ENCODE measurements at regions not wholly inside any gene's neighbourhood (a gene's known extent, or its start where the extent isn't known, plus 50 kb on each side); places are given as distances from the start of the nearest gene placed in this dataset.

- Histone ChIP-seq H3K79me2 (ENCODE audit: insufficient read depth, low read length) (no peaks in the 10 kb centered on the region), H3K36me3 (replicated peaks in 1 of 2; ENCODE audit: control insufficient read depth in 1 of 2, insufficient read depth in 2 of 2, low read length in 2 of 2) (no peaks in the 10 kb centered on the region), H3K4me1 (ENCODE audit: control insufficient read depth in 1 of 2, insufficient read depth in 2 of 2, low read length in 2 of 2) (no peaks in the 10 kb centered on the region), H2AFZ (ENCODE audit: insufficient read depth, low read depth, low read length, poor library complexity, severe bottlenecking) (no peak overlapping the region), H3K4me3 (replicated peaks in 1 of 3; ENCODE audit: low read depth in 2 of 3, low read length in 3 of 3) (no peak overlapping the region), H3K9ac (ENCODE audit: insufficient read depth, low read length, poor library complexity, severe bottlenecking) (no peak overlapping the region), H3K27me3 (ENCODE audit: control insufficient read depth in 2 of 2, insufficient read depth in 2 of 2, low read length in 2 of 2) (no peaks in the 10 kb centered on the region), H4K20me1 (ENCODE audit: insufficient read depth, low read length) (no peaks in the 10 kb centered on the region), H3K27ac (ENCODE audit: low read depth in 1 of 2, low read length in 2 of 2) (no peak overlapping the region), H3K4me2 (replicated peaks; ENCODE audit: extremely low read depth, low read length, poor library complexity, severe bottlenecking) (no peak overlapping the region), H3K9me3 (replicated peaks in 1 of 2; ENCODE audit: control insufficient read depth in 1 of 2, insufficient read depth in 1 of 2, low read length in 2 of 2) (no peaks in the 10 kb centered on the region)
- H3K4me3 Mint-ChIP-seq = no peak overlapping the region
- intact Hi-C loops (cut with micrococcal nuclease) = no loop called here
- H3K4me1 Mint-ChIP-seq = peaks cover 5% of the 10 kb centered on the region
- DNase-seq = no peak
- H3K36me3 Mint-ChIP-seq = no peaks in the 10 kb centered on the region
- H3K27me3 Mint-ChIP-seq (ENCODE audit: low read depth in 3 of 3) = peaks cover 0 to 1% (median 1%) of the 10 kb centered on the region in 3 donors
- peaks cover 0 to 7% (median 3%) of the 10 kb centered on the region in 7 donors for H3K9me3 Mint-ChIP-seq
- peak overlapping the region in 1 of 7 donors; percentile 55 for H3K27ac Mint-ChIP-seq
- TF ChIP-seq, protein P1, sequence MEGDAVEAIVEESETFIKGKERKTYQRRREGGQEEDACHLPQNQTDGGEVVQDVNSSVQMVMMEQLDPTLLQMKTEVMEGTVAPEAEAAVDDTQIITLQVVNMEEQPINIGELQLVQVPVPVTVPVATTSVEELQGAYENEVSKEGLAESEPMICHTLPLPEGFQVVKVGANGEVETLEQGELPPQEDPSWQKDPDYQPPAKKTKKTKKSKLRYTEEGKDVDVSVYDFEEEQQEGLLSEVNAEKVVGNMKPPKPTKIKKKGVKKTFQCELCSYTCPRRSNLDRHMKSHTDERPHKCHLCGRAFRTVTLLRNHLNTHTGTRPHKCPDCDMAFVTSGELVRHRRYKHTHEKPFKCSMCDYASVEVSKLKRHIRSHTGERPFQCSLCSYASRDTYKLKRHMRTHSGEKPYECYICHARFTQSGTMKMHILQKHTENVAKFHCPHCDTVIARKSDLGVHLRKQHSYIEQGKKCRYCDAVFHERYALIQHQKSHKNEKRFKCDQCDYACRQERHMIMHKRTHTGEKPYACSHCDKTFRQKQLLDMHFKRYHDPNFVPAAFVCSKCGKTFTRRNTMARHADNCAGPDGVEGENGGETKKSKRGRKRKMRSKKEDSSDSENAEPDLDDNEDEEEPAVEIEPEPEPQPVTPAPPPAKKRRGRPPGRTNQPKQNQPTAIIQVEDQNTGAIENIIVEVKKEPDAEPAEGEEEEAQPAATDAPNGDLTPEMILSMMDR (IDR thresholded peaks at IDR 0.05) = no peak
- 0% methylated on average over 1 of the region's 3 CpGs for WGBS (ENCODE audit: insufficient coverage)
Measured at GRCh38 chr7:130789436-130789835, 55.4 kb upstream of the KLF14 start.

DNA sequence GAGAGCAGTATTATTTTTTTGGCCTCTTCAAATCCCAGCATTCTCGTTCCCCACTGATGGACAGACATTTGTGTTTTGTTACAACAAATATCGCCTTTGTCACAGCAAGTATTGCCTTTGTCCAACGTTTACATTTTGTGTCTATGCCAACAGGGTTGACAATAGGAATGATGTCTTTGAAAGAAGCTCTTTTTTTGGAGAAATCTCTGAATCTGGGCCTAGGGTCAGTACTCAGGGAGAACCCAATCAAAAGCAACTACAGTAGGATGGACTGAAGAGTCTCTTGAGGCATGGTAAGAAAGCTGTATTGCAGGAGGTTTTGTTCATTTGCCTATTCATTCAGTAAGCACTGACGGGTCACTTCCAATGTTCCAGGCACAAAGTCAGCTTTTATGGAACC is 57.7 kb upstream of the KLF14 start:
- H3K4me3 Mint-ChIP-seq = no peak overlapping the region
- H3K4me1 ChIP-seq (ENCODE audit: control insufficient read depth in 1 of 2, insufficient read depth in 2 of 2, low read length in 2 of 2) = no peaks in the 10 kb centered on the region
- no peak overlapping the region for H3K4me3 ChIP-seq (replicated peaks in 1 of 3; ENCODE audit: low read depth in 2 of 3, low read length in 3 of 3)
- TF ChIP-seq, protein P1 (IDR thresholded peaks at IDR 0.05) = no peak
- no peak overlapping the region for H3K4me2 ChIP-seq (replicated peaks; ENCODE audit: extremely low read depth, low read length, poor library complexity, severe bottlenecking)
- 100% methylated on average over 2 of the region's 4 CpGs for WGBS (ENCODE audit: insufficient coverage)
- H4K20me1 ChIP-seq (ENCODE audit: insufficient read depth, low read length) = no peaks in the 10 kb centered on the region
- H3K36me3 Mint-ChIP-seq = no peaks in the 10 kb centered on the region
- no peaks in the 10 kb centered on the region for H3K79me2 ChIP-seq (ENCODE audit: insufficient read depth, low read length)
- H2AFZ ChIP-seq (ENCODE audit: insufficient read depth, low read depth, low read length, poor library complexity, severe bottlenecking) = no peak overlapping the region
- no peaks in the 10 kb centered on the region for H3K9me3 ChIP-seq (replicated peaks in 1 of 2; ENCODE audit: control insufficient read depth in 1 of 2, insufficient read depth in 1 of 2, low read length in 2 of 2)
- H3K9me3 Mint-ChIP-seq = peaks cover 0 to 7% (median 4%) of the 10 kb centered on the region in 7 donors
- no peak overlapping the region for H3K9ac ChIP-seq (ENCODE audit: insufficient read depth, low read length, poor library complexity, severe bottlenecking)
- H3K27me3 ChIP-seq (ENCODE audit: control insufficient read depth in 2 of 2, insufficient read depth in 2 of 2, low read length in 2 of 2) = no peaks in the 10 kb centered on the region
- no peak overlapping the region for H3K27ac ChIP-seq (ENCODE audit: low read depth in 1 of 2, low read length in 2 of 2)
- H3K36me3 ChIP-seq (replicated peaks in 1 of 2; ENCODE audit: control insufficient read depth in 1 of 2, insufficient read depth in 2 of 2, low read length in 2 of 2) = no peaks in the 10 kb centered on the region
- peaks cover 5% of the 10 kb centered on the region for H3K4me1 Mint-ChIP-seq
- peaks cover 0 to 1% (median 1%) of the 10 kb centered on the region in 3 donors for H3K27me3 Mint-ChIP-seq (ENCODE audit: low read depth in 3 of 3)
- no peak for DNase-seq
- H3K27ac Mint-ChIP-seq = no peak overlapping the region
- intact Hi-C loops (cut with micrococcal nuclease) = no loop called here

All from CD14-positive monocyte (primary cell).